ENCODE measurements at regions not wholly inside any gene's neighbourhood (a gene's known extent, or its start where the extent isn't known, plus 50 kb on each side); places are given as distances from the start of the nearest gene placed in this dataset.
"Not testable (repeated sequence)": the region's sequence is repeated elsewhere in the genome, so short reads cannot be mapped to it uniquely, and the experiment has no call there.

- DNase-seq (ENCODE audit: low spot score), result peak; percentile 20
Observed at GRCh38 chr1:41980827-41981653, 62.3 kb upstream of the HIVEP3 start.

- DNase-seq (ENCODE audit: low spot score), result no peak
Observed at GRCh38 chr1:41978986-41979385, 60.3 kb upstream of the HIVEP3 start.

- no peak for DNase-seq (ENCODE audit: low spot score)
Observed at GRCh38 chr1:41977326-41977725, 58.6 kb upstream of the HIVEP3 start.

GRCh38 chr1:41976671-41977070 lies 57.9 kb upstream of the HIVEP3 start:
- DNase-seq (ENCODE audit: low spot score), result no peak

GRCh38 chr1:41975850-41976569 lies 57.3 kb upstream of the HIVEP3 start:
- DNase-seq (ENCODE audit: low spot score), result no peak

- no peak for DNase-seq (ENCODE audit: low spot score)
Observed at GRCh38 chr1:41975121-41975520, 56.4 kb upstream of the HIVEP3 start.

GRCh38 chr1:41968557-41968956 lies 49.8 kb upstream of the HIVEP3 start:
- DNase-seq (ENCODE audit: low spot score), result not testable (repeated sequence)

All from CD4-positive, alpha-beta T cell treated with Interleukin-6 at 100 ng/mL for 8 hours (primary cell).